Prostate gland (tissue), 2 donors: ENCODE measurements at regions not wholly inside any gene's neighbourhood (a gene's known extent, or its start where the extent isn't known, plus 50 kb on each side); places are given as distances from the start of the nearest gene placed in this dataset.

Experiments
- CTCF ChIP-seq, 4 experiments: fragments of 200-600 bp in 2 of 4; fragments of 450-650 bp in 2 of 4; sonication (generic) in 2 of 4; IDR thresholded peaks; 1 replicate in 3 of 4; 2 replicates in 1 of 4; pipeline ENCODE4 v1.5.1; 2016 to 2019; ENCODE audit warnings: antibody characterized with exemption in 4 of 4, mild to moderate bottlenecking in 2 of 4, moderate library complexity in 2 of 4
- POLR2A ChIP-seq: fragments of 450-650 bp; IDR thresholded peaks from one replicate; pipeline ENCODE4 v1.6.1; 2016; ENCODE audit warnings: antibody characterized with exemption, mild to moderate bottlenecking
- POLR2AphosphoS5 ChIP-seq: sonication (generic); formaldehyde crosslinking; IDR thresholded peaks from one replicate; pipeline ENCODE4 v1.6.1; 2017; ENCODE audit warnings: antibody characterized with exemption

GRCh38 chr1:213936571-213936970 lies 51.2 kb upstream of the PROX1 start:
- TF ChIP-seq POLR2AphosphoS5, result no peak
- TF ChIP-seq POLR2A, result no peak
- TF ChIP-seq CTCF (IDR thresholded peaks at IDR 0.05), result no peak
